Glomerular visceral epithelial cell (primary cell): ENCODE measurements at regions not wholly inside any gene's neighbourhood (a gene's known extent, or its start where the extent isn't known, plus 50 kb on each side); places are given as distances from the start of the nearest gene placed in this dataset.
"Not testable (repeated sequence)": the region's sequence is repeated elsewhere in the genome, so short reads cannot be mapped to it uniquely, and the experiment has no call there.

Experiments used
- DNase-seq: peaks from one replicate; pipeline ENCODE4 v3.0.0-alpha.2; 2016; ENCODE audit errors: extremely low spot score

GRCh38 chr20:29427201-29428060, 1830.0 kb upstream of the DEFB115 start:
- no peak for DNase-seq

- DNase-seq = no peak
Observed at GRCh38 chr20:29430531-29430930, 1826.9 kb upstream of the DEFB115 start.

- DNase-seq = not testable (repeated sequence)
Observed at GRCh38 chr20:29440721-29441120, 1816.7 kb upstream of the DEFB115 start.

GRCh38 chr20:29443206-29443781, 1814.2 kb upstream of the DEFB115 start:
- DNase-seq = peak; percentile 20

- no peak for DNase-seq
Observed at GRCh38 chr20:29443819-29444218, 1813.6 kb upstream of the DEFB115 start.

- not testable (repeated sequence) for DNase-seq
Observed at GRCh38 chr20:29445050-29445907, 1812.2 kb upstream of the DEFB115 start.

- DNase-seq = not testable (repeated sequence)
Observed at GRCh38 chr20:29447517-29448484, 1809.7 kb upstream of the DEFB115 start.

- no peak for DNase-seq
Observed at GRCh38 chr20:29448806-29449470, 1808.5 kb upstream of the DEFB115 start.

- no peak for DNase-seq
Observed at GRCh38 chr20:29452186-29452585, 1805.3 kb upstream of the DEFB115 start.

- DNase-seq = not testable (repeated sequence)
Observed at GRCh38 chr20:29456987-29457693, 1800.3 kb upstream of the DEFB115 start.

GRCh38 chr20:29472606-29473005, 1784.9 kb upstream of the DEFB115 start:
- DNase-seq = no peak

GRCh38 chr20:29492840-29493239, 1764.6 kb upstream of the DEFB115 start:
- DNase-seq = not testable (repeated sequence)

GRCh38 chr20:29496767-29497166, 1760.7 kb upstream of the DEFB115 start:
- DNase-seq = not testable (repeated sequence)

GRCh38 chr20:29497261-29497671, 1760.2 kb upstream of the DEFB115 start:
- DNase-seq = no peak

GRCh38 chr20:29497684-29498083, 1759.8 kb upstream of the DEFB115 start:
- DNase-seq = not testable (repeated sequence)

- not testable (repeated sequence) for DNase-seq
Observed at GRCh38 chr20:29500738-29501137, 1756.7 kb upstream of the DEFB115 start.

GRCh38 chr20:29514634-29515033, 1742.8 kb upstream of the DEFB115 start:
- DNase-seq = not testable (repeated sequence)

- DNase-seq = not testable (repeated sequence)
Observed at GRCh38 chr20:29516847-29517246, 1740.6 kb upstream of the DEFB115 start.

GRCh38 chr20:29519610-29520241, 1737.7 kb upstream of the DEFB115 start:
- not testable (repeated sequence) for DNase-seq
